Left ventricle myocardium superior (tissue), 1 donor: ENCODE measurements at regions not wholly inside any gene's neighbourhood (a gene's known extent, or its start where the extent isn't known, plus 50 kb on each side); places are given as distances from the start of the nearest gene placed in this dataset.

Source experiments
- ATAC-seq: fragments of 200-7000 bp; cut with Tn5 transposase; one replicate; pipeline ENCODE4 v1.9.1; 2020; ENCODE audit warnings: mild to moderate bottlenecking, moderate library complexity
- DNase-seq: peaks from one replicate; pipeline ENCODE4 v3.0.0-alpha.2; 2020
- intact Hi-C: fragments of 100-400 bp; cut with micrococcal nuclease; formaldehyde crosslinking; loops from one replicate; pipeline ENCODE4 v1.11.0; 2022
- donor health status: DM: no; HTN: yes; CAD: no; lungs with severe emphysema.

GRCh38 chr6:163844357-163844756, 429.8 kb downstream of the QKI start:
- intact Hi-C loops: no loop called here
- DNase-seq (no peak), ATAC-seq (peak; percentile 84)

DNA sequence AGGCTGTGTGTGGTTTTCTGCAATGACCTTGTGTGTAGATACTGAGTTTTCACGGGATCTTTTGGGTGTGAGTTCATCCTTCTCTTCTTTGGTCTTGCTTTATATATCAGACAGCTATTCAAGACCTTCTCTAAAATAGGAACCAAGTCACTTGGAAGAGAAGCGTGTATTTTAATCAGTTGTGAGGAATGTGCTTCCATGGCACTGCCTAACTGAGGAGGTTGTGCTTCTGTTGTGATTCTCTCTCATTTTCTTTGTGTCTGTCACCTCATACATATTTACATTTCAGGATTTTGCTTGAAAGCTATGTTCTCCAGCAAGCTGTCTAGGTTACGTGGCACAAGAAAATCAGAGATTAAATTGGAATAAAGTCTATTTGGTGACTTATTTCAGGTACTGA, 428.7 kb downstream of the QKI start:
- ATAC-seq (peak; percentile 69), DNase-seq (no peak)
- intact Hi-C loops: no loop called here

DNA sequence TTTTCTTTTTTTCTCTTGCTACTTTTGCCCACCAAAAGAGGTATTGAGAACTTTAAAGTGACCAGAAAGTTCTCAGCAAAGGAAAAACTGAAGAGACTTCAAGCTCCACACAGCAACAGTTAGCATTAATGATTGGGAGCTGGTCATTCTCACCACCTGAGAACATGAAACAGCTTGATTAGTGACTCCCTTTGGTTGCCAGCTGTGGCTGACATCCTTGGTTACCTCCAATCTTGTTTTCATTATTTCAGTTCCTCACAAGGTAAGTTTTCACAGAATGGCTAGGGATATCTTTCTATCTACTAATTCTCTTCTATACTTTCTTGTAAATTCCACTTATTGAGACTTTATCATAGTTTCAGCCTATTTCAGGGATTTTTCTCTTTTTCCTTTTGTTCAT, 427.9 kb downstream of the QKI start:
- intact Hi-C loops: no loop called here
- no peak for DNase-seq

DNA sequence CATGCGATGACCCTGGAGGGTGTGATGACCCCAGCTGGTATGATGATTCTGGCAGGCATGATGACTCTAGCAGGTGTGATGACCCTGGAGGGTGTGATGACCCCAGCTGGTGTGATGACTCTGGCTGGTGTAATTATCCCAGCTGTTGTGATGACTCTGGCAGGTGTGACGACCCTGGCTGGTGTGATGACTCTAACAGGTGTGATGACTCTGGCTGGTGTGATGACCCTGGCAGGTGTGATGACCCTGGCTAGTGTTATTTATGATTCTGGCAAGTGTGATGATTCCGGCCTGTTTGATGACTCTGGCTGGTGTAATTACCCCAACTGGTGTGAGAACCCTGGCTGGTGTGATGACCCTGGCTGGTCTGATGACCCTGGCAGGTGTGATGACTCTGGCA, 427.2 kb downstream of the QKI start:
- intact Hi-C loops: no loop called here
- no peak for DNase-seq

More for the DNA sequence above, 427.9 kb downstream of the QKI start:
- ATAC-seq: no peak

GRCh38 chr6:163841326-163841725, 426.8 kb downstream of the QKI start:
- ATAC-seq (no peak), DNase-seq (no peak)
- intact Hi-C loops: no loop called here

More for the DNA sequence above, 427.2 kb downstream of the QKI start:
- no peak for ATAC-seq

DNA sequence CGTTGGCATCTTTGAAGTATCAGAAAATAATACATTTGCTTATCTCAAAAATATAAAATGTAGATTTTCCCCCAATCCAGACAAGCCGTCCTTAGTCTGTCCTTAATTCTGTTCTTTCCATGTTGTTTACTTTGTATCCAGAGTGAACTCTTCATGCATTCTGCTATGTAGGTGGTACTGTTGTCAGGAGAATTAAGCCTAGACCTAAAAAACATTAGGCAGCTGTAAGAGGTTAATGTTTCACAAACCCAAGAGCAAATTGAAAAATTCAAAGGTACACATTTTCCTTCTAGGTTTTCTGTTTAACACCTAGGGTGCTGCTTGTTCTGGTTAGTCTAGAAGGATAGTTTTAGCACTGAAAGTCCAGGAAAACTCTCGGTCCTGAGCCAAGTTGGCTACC, 426.4 kb downstream of the QKI start:
- ATAC-seq: no peak
- intact Hi-C loops: no loop called here

DNA sequence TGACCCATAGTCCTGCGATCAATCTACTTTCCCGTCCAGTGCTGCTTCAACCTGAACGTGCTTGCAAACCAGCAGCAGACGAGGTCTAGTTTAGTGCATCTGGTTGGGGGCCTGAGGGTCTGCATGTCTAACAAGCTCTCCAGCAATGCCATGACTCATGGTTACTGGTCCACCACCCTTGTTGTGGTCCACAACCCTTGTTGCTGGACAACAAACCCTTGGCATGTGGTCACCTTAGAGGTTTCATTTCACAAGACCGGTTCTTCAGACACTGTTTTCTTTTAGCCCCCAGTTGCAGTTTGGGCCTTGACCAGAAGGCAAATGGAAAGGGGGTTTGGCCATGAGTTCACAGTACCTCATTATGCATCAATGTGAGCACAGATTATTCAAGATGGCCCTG, 424.8 kb downstream of the QKI start:
- ATAC-seq: no peak
- intact Hi-C loops: no loop called here
- no peak for DNase-seq

More for the DNA sequence above, 426.4 kb downstream of the QKI start:
- DNase-seq: no peak

DNA sequence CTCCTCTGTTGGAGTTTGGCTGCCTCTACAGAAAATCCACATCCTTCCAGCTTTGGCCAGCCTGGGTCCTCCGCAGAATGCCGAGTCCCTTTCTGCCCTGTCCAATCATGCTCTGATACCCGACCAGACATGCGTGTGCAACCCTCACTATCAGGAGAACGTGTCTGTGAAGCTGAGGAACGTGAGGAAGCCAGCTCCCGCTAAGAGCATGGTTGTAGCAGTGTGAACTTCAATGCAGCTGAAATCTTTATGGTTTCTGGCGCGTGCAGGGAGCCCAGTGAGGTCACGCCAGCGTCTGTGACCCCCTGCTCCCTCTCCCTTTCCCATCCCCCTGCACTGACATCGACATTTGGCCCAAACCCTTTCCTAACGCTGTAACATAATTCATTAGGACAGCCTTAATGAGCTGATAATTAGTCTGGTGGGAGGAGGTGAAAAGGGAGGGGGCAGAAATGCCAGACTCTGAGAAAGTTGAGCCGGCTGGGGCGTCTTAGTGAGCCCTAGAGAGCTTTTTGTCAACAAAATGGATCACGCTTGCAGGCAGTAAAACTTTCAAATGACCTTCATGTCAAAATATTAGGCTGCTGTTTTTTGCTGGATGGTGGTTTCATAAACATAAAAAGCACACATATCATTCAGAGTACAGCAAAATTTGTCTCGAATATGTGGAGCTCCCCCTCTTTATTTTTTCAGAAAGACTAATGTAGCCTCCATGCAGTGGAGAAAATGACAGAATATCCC, 423.3 kb downstream of the QKI start:
- ATAC-seq: peak; percentile 81
- peak; percentile 39 for DNase-seq
- intact Hi-C loops: no loop called here

DNA sequence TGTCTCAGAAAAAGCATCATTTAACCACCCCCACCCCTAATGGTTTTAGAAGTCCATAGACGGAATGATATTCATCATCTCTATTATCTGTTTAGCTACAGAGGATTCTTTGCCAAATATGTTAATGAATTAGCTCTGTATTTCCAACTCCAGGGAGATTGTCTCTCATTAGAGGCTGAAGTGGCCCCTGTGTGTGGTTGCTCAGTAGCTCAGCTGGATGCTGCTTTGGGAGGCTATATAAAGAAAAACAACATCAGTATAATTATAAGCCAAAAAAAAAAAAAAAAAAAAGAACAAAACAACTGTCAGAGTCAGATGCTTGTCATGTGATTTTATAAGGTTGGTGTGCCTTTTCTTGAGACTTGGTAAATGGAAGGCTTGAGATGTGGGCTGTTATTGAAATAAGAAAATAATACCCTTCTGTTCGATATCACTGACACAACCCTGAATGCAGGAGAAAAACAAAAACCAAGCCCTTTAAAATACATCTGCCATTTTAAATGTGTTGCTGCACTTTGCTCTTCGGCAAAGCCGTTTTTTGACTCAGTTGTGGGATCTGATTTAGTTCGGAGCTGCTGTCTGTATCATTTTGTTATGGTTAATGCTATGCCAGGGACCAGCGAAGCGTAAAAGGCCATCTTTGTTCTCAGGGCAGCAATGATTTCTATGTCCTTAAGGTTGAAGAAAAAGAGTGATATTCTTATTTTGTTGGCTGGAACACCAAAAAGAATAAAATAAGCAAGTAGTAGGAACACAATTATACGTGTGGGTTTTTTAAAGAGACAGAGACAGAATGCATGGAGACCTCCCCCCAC, 422.6 kb downstream of the QKI start:
- ATAC-seq (peak; percentile 24), DNase-seq (no peak)
- intact Hi-C loops: no loop called here

DNA sequence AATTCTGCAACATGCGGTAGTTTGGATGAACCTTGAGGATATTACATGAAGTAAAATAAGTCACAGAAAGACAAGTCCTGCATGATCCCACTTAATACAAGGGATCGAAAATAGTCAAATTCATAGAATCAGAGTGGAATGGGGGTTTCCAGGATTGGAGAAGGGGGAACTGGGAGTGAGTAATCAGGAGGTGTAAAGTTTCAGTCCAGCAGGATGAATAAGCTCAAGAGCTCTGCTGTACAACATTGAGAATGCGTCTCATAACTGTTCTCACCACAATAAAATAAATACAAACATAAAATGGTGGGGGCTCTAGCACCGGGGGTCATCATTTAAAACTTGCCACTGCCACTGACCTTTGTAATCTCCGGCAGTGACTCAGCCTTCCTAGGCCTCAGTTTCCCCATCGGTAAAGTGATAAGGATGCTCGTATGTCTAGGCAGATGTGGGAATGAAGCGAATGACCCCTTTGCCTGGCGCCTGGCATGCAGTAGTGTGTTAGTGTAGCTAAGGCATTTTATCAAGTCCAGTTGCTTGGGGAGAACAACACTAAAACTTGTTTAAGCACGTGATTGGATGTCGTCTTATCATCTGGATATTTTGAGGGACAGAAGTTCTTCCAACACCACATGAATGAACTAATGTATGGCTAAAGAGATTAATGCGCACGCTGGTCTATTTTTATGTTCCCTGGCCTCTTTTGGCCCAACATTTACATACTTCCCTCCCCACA, 421.1 kb downstream of the QKI start:
- ATAC-seq (peak; percentile 66), DNase-seq (peak; percentile 33)
- intact Hi-C loops: no loop called here

DNA sequence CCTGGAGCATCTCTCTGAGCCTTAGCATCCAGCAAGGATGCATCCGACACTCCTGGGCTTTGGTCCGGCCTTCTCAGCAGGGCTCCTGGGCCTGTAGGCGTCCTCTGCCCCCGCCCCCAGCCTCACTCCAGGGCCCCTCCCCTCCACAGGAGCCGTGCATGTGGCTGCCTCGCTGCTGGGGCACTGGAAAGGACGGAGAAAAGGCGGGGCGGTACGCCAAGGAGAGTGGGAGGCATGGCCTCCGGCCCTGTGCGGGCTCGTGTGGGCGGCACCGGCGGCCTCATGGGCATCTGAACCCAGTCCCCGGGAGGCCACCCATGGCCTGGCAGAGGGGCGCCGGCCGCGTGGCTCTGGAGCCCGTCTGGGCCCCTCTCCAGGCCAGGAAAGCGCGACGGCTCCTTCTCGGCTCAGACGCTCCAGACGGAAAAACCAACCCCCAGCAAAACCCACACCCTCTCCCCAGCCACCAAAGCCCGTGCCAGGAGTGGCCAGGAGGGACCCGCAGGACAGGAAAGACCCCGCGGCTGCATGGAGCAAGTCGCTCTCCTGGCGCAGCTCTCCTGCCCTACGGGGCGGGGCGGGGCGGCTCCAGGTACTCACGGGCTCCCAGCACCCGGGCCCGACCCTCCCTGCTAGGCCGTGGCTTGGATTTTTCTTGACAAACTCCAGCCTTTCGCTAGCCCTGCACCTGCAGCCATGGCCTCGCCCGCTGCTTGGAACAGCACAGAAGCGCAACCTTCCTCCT, 419.9 kb downstream of the QKI start:
- DNase-seq (peak; percentile 28), ATAC-seq (no peak)
- intact Hi-C loops: no loop called here

- intact Hi-C loops: no loop called here
- DNase-seq (no peak), ATAC-seq (no peak)
Measured at GRCh38 chr6:163831736-163832135, 417.2 kb downstream of the QKI start.

DNA sequence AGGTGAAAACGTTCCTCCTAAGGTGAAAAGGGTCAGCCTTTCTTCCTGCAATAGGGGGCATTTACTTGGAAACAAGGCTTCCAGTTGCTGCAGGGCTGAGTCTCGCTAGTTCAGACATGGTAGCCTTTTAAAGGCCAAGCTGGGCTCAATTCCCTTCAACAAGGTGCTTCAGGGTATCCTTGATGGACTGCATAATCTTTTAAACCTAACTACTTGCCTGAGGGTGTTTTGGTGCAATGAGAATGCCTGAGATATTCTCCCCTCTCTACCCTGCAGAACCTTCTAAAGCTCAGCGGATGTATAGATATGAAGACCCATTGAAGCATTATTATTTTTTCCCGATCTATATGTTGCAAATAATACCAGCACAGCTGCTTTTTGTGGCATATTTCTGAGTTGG, 416.1 kb downstream of the QKI start:
- intact Hi-C loops: no loop called here
- ATAC-seq (no peak), DNase-seq (no peak)

GRCh38 chr6:163828038-163828795, 413.7 kb downstream of the QKI start:
- intact Hi-C loops: no loop called here
- DNase-seq (peak; percentile 58), ATAC-seq (peak; percentile 82)

DNA sequence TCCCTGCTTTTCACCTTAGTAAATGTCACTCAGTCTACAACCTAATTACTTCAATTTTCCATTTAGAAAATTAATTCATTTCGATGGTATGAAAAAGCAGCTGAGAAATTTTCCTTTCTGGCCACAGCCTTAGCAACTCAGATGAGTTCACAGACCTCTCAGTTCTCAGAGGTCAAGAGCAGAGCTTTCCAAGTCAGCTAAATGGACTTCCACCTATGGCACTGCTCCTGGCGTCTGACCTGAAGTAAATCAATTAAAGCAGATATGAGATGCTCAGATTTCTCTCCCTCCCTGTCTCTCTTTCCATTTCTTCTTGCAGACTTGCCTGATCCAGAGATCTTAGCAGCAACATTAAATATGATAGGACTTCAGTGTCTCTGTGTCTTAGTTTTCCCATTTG, 412.6 kb downstream of the QKI start:
- no peak for ATAC-seq
- no peak for DNase-seq
- intact Hi-C loops: no loop called here

DNA sequence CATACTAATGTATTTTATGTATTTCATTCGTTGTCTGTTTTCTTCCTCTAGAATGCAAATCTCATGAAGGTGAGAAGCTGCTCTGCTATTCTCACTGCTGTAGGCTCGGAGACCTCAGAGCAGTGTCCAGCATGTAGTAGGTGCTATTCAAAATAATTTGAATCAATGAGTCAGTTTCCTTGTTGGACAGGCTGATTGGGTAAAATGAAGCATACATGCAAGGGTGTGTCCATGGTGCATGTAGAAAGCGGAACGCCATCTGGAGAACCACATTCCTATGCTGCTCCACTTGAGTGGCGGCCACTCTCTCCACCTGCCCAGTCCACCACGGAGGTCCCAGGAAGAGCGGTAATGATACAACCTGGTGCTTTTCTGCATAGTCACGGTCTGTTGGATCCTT, 412.1 kb downstream of the QKI start:
- ATAC-seq (no peak), DNase-seq (no peak)
- intact Hi-C loops: no loop called here

- DNase-seq (no peak), ATAC-seq (no peak)
- intact Hi-C loops: no loop called here
Measured at GRCh38 chr6:163825033-163825432, 410.5 kb downstream of the QKI start.

- intact Hi-C loops: no loop called here
- ATAC-seq: no peak
- DNase-seq: no peak
Measured at GRCh38 chr6:163823577-163823976, 409.1 kb downstream of the QKI start.
